H1 (cell line): ENCODE measurements at regions not wholly inside any gene's neighbourhood (a gene's known extent, or its start where the extent isn't known, plus 50 kb on each side); places are given as distances from the start of the nearest gene placed in this dataset.

Source experiments
- CHD2 ChIP-seq: IDR thresholded peaks from 2 replicates; pipeline ENCODE4 v1.6.1; 2012; ENCODE audit warnings: low read length, improper control_type of control experiment
- HDAC2 ChIP-seq, 2 experiments: fragments of 300-600 bp in 1 of 2; sonication (generic) in 1 of 2; IDR thresholded peaks; 2 replicates each; pipeline ENCODE4 v1.6.1; 2011 to 2012; ENCODE audit warnings: low read depth in 2 of 2, low read length in 2 of 2, mild to moderate bottlenecking in 2 of 2, moderate library complexity in 2 of 2, borderline replicate concordance in 1 of 2, inconsistent platforms in 1 of 2
- HDAC6 ChIP-seq: IDR thresholded peaks from one replicate; pipeline ENCODE4 v1.7.1; 2012; ENCODE audit warnings: low read depth, mild to moderate bottlenecking, inconsistent platforms, low read length, moderate library complexity
- JUN ChIP-seq: IDR thresholded peaks from 2 replicates; pipeline ENCODE4 v1.6.1; 2011; ENCODE audit warnings: low read depth, mild to moderate bottlenecking, improper control_type of control experiment, low read length
- POU5F1 ChIP-seq: IDR thresholded peaks from 2 replicates; pipeline ENCODE4 v1.6.1; 2011; ENCODE audit warnings: low read depth, mild to moderate bottlenecking, low read length, moderate library complexity
- SIN3A ChIP-seq, 2 experiments: IDR thresholded peaks in 1 of 2; conservative IDR thresholded peaks in 1 of 2; 2 replicates each; pipeline ENCODE4 v1.6.1; 2011 to 2012; ENCODE audit warnings: low read length in 2 of 2, improper control_type of control experiment in 1 of 2, low read depth in 1 of 2, mild to moderate bottlenecking in 1 of 2
- TBP ChIP-seq: IDR thresholded peaks from 2 replicates; pipeline ENCODE4 v1.6.1; 2011; ENCODE audit warnings: low read depth, low read length, improper control_type of control experiment

DNA sequence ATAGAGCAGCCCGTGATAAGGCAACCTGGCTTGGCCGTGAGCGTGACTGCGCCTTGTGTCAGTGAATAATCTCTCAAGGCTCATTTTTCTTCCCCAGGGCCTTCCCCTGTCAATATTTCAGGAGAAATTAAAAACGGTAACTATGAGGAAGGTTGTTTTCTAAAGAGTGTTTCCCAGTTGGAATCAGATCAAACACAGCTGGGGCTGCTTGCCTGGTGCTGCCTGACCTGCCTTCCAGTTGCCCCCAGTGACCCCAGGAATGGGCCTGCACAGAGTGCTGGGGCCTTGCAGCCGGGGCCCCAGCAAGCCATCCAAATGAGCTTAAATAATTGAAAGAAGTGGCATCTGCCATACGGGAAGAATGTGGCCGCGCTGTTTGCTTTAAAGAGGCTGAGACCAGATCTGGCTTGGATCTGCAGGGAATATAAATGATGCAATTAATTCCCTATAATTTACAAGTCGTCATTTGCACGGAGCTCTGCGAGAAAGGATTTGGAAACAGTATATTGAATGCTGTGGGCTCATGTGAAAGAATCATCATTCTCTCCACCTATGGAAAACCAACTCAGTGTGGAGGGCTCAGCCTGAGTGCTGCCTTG is 203.9 kb downstream of the C1orf94 start (continued):
- TF ChIP-seq HDAC2 (IDR thresholded peaks at IDR 0.05; ENCODE audit: borderline replicate concordance in 1 of 2, low read depth in 2 of 2, low read length in 2 of 2) (no peak), SIN3A (conservative IDR thresholded peaks at IDR 0.05 in 1 of 2, IDR thresholded peaks at IDR 0.05 in 1 of 2; ENCODE audit: low read depth in 1 of 2, low read length in 2 of 2) (no peak), JUN (no peak), CHD2 (no peak), TBP (no peak), HDAC6 (no peak), POU5F1 (no peak)
- TF ChIP-seq, all 59 proteins: peak for 0
